DOHH2 (cell line): ENCODE measurements at regions not wholly inside any gene's neighbourhood (a gene's known extent, or its start where the extent isn't known, plus 50 kb on each side); places are given as distances from the start of the nearest gene placed in this dataset.

ENCODE experiments used
- H3F3A ChIP-seq: fragments of 200-600 bp; sonication (generic), shearing (Covaris generic); 2 replicates; pipeline ENCODE4 v1.6.0; 2016; ENCODE audit warnings: antibody characterized with exemption, mild to moderate bottlenecking; ENCODE audit not compliant: control insufficient read depth, insufficient read depth
- H3K27ac ChIP-seq: fragments of 200-600 bp; sonication (generic); 2 replicates; pipeline ENCODE4 v1.5.1; 2014; ENCODE audit warnings: low read depth, mild to moderate bottlenecking, low read length, moderate library complexity
- H3K27me3 ChIP-seq: fragments of 200-600 bp; sonication (generic); 2 replicates; pipeline ENCODE4 v1.6.1; 2014; ENCODE audit warnings: mild to moderate bottlenecking, low read length, mixed read lengths; ENCODE audit not compliant: control insufficient read depth
- H3K36me3 ChIP-seq: fragments of 200-600 bp; sonication (generic); 2 replicates; pipeline ENCODE4 v1.6.1; 2014; ENCODE audit warnings: mild to moderate bottlenecking, low read length, moderate library complexity, mixed read lengths; ENCODE audit not compliant: control insufficient read depth
- H3K4me1 ChIP-seq: fragments of 200-600 bp; sonication (generic); 2 replicates; pipeline ENCODE4 v1.6.1; 2014; ENCODE audit warnings: mild to moderate bottlenecking, low read length, mixed read lengths; ENCODE audit not compliant: control insufficient read depth
- H3K4me2 ChIP-seq: fragments of 200-600 bp; sonication (generic); 2 replicates; pipeline ENCODE4 v1.6.0; 2014; ENCODE audit warnings: mild to moderate bottlenecking, low read length, moderate library complexity
- H3K4me3 ChIP-seq: fragments of 200-600 bp; sonication (generic); 2 replicates; pipeline ENCODE4 v1.5.1; 2014; ENCODE audit warnings: mild to moderate bottlenecking, low read length, mixed read lengths
- H3K79me2 ChIP-seq: fragments of 200-600 bp; sonication (generic); 2 replicates; pipeline ENCODE4 v1.6.1; 2014; ENCODE audit warnings: mild to moderate bottlenecking, low read length, mixed read lengths; ENCODE audit not compliant: control insufficient read depth
- H3K9me2 ChIP-seq: fragments of 200-600 bp; sonication (generic); replicated peaks from 2 replicates; pipeline ENCODE4 v1.6.1; 2014; ENCODE audit warnings: mild to moderate bottlenecking, low read length, mixed read lengths; ENCODE audit not compliant: control insufficient read depth
- H3K9me3 ChIP-seq: fragments of 200-600 bp; sonication (generic); 2 replicates; pipeline ENCODE4 v1.6.1; 2014; ENCODE audit warnings: antibody characterized with exemption, low read length, mixed read lengths; ENCODE audit not compliant: control insufficient read depth, insufficient read depth
- H4K20me1 ChIP-seq: fragments of 200-600 bp; sonication (generic); 2 replicates; pipeline ENCODE4 v1.6.0; 2014; ENCODE audit warnings: low read depth, mild to moderate bottlenecking, antibody characterized with exemption, low read length, moderate library complexity; ENCODE audit not compliant: control insufficient read depth, insufficient read depth
- CTCF ChIP-seq: fragments of 200-600 bp; sonication (generic); IDR thresholded peaks from one replicate; pipeline ENCODE4 v1.5.1; 2014; ENCODE audit warnings: antibody characterized with exemption, mild to moderate bottlenecking, low read depth, low read length; ENCODE audit not compliant: poor library complexity, severe bottlenecking
- EZH2phosphoT487 ChIP-seq: fragments of 200-600 bp; sonication (generic); IDR thresholded peaks from 2 replicates; pipeline ENCODE4 v1.6.1; 2017; ENCODE audit warnings: borderline replicate concordance, mild to moderate bottlenecking, antibody characterized with exemption, low read length, moderate library complexity, mixed read lengths

GRCh38 chr1:173341971-173342370, 134.8 kb upstream of the TNFSF4 start:
- no peaks in the 10 kb centered on the region for H3K9me3 ChIP-seq
- H3K4me1 ChIP-seq = no peaks in the 10 kb centered on the region
- TF ChIP-seq EZH2phosphoT487 (no peak), CTCF (no peak)
- no peak overlapping the region for H3K27ac ChIP-seq
- no peaks in the 10 kb centered on the region for H3K79me2 ChIP-seq
- H3K9me2 ChIP-seq = no peaks in the 10 kb centered on the region
- no peaks in the 10 kb centered on the region for H3K36me3 ChIP-seq
- H3K27me3 ChIP-seq = no peaks in the 10 kb centered on the region
- H4K20me1 ChIP-seq = no peaks in the 10 kb centered on the region
- no peaks in the 10 kb centered on the region for H3F3A ChIP-seq
- H3K4me2 ChIP-seq = no peak overlapping the region
- H3K4me3 ChIP-seq = no peak overlapping the region

- Histone ChIP-seq H3K27ac (no peak overlapping the region), H3K36me3 (no peaks in the 10 kb centered on the region), H3K9me3 (no peaks in the 10 kb centered on the region), H3F3A (no peaks in the 10 kb centered on the region), H3K79me2 (no peaks in the 10 kb centered on the region), H3K27me3 (no peaks in the 10 kb centered on the region), H3K4me1 (no peaks in the 10 kb centered on the region), H3K4me2 (no peak overlapping the region), H3K4me3 (no peak overlapping the region), H4K20me1 (no peaks in the 10 kb centered on the region), H3K9me2 (no peaks in the 10 kb centered on the region)
- no peak for TF ChIP-seq EZH2phosphoT487
- no peak for TF ChIP-seq CTCF
Observed at GRCh38 chr1:173342736-173343135, 134.4 kb upstream of the PRDX6 start.

- no peaks in the 10 kb centered on the region for H3K4me1 ChIP-seq
- no peaks in the 10 kb centered on the region for H4K20me1 ChIP-seq
- no peak overlapping the region for H3K4me3 ChIP-seq
- no peak overlapping the region for H3K27ac ChIP-seq
- H3K36me3 ChIP-seq = no peaks in the 10 kb centered on the region
- no peaks in the 10 kb centered on the region for H3K27me3 ChIP-seq
- no peaks in the 10 kb centered on the region for H3K79me2 ChIP-seq
- H3F3A ChIP-seq = no peaks in the 10 kb centered on the region
- H3K4me2 ChIP-seq = no peak overlapping the region
- no peaks in the 10 kb centered on the region for H3K9me2 ChIP-seq
- TF ChIP-seq CTCF (no peak), EZH2phosphoT487 (no peak)
- no peaks in the 10 kb centered on the region for H3K9me3 ChIP-seq
Observed at GRCh38 chr1:173344034-173344743, 132.9 kb upstream of the PRDX6 start.
